D721Med (cell line): ENCODE measurements at regions not wholly inside any gene's neighbourhood (a gene's known extent, or its start where the extent isn't known, plus 50 kb on each side); places are given as distances from the start of the nearest gene placed in this dataset.

Experiments used
- DNase-seq: peaks from one replicate; pipeline ENCODE4 v3.0.0; 2011; ENCODE audit warnings: low spot score; ENCODE audit not compliant: insufficient read length
- FAIRE-seq: peaks from 2 replicates; lab custom pipeline; 2011; peaks lifted over from hg19 to GRCh38; lab: Jason Lieb, UNC
- CTCF ChIP-seq: IDR thresholded peaks from 2 replicates; pipeline ENCODE4 v1.5.1; 2012; ENCODE audit warnings: mild to moderate bottlenecking, control low read depth; ENCODE audit not compliant: insufficient read depth; ENCODE audit errors: missing control alignments

DNA sequence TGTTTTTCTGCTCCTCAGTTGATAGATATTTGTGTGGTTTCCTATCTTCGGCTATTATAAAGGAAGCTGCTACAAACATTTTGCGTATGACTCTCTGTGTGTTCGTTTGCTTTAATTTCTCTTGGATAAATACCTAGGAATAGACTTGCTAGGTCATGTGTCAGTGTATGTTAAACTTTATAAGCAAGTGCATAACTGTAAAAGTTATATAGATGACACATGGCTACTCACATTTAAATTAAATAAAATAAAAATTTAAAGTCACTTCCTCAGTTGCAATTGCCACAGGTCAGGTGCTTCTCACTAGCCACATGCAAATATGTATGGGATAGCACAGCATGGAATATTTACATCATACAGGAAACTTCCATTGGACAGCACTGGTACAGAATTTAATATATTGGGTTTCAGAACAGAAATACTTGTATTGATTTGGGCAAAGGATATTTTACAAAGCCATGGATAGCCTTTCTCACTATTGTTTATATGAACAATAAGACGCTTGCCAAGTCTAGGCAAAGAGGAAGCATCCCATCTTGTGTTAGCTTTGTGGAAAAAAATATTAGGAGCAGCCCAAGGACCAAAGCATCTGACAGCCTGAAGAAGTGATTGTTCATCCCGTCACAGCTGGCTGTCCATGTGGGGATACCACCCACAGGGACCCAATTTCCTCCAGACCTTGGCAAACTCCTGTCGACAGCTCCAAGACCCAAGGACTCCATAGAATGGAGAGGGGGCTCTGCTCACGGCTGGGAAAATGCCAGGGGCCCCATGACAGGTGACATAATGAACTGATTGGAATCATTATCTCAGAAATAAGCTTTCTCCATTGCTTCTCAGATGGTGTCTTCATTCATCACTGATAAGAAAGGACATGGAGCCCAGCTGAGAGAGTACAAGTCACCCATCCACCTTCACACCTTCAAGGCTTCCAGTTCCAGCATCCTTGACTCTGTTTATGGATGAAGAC lies 196.7 kb downstream of the SH3BP4 start:
- no peak for FAIRE-seq
- TF ChIP-seq CTCF = no peak
- no peak for DNase-seq

DNA sequence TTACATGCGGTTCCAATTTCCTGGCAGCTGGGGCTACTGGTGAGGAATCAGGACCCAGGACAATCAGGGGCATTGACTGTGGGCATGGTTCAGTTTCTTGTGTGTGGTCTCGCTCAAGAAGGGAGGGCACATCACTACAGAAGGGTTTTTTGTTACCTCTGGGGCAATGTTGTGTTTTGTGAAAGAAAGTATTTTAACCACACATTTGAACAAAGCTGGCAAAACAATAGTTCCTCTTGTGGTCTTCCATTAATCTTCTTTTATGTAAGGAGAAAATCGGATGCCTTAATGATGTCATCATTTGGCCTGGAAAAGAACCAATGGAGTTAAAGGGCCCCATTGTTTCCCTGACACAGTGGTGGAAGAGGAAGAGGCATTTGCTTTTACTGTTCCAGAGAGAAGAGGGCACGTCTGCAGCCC lies 197.4 kb downstream of the SH3BP4 start:
- DNase-seq (no peak), FAIRE-seq (no peak)
- TF ChIP-seq CTCF = no peak

DNA sequence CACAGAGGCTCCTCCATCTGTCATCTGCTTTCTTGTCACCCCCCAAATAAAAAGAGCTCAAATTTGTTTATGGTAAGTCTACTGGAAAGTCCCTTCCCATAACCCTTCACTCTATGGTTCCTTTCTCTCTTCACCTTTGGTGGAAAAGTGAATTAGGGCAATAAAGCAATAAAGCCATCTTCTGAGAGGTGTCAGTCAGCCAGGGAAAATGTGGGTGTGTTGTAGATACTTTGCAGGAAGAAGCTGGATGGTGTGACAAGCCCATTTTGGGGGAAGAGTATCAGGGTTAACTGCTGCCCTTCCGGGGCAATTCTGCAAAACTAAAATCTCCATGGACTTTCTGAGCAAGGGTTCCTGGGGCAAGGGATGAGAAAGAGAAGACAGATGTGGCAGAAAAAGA lies 197.9 kb downstream of the SH3BP4 start:
- no peak for DNase-seq
- no peak for FAIRE-seq
- TF ChIP-seq CTCF = no peak

DNA sequence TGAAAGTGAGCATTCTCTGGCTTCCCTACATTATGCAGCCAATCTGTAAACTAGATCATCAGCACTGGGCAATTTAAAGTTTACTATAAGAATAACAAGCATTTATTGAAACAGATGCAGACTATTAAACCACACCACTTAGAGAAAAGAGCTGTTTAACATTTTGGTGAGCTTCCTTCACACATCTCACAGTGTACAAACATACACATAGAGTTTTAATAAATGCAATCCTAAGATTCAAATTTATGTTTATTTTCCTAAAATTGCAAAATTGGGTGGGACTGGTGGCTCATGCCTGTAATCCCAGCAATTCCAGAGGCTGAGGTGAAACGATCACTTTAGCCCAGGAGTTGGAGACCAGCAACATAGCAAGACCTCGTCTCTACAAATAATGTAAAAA lies 199.3 kb downstream of the SH3BP4 start:
- FAIRE-seq = no peak
- no peak for DNase-seq
- no peak for TF ChIP-seq CTCF

DNA sequence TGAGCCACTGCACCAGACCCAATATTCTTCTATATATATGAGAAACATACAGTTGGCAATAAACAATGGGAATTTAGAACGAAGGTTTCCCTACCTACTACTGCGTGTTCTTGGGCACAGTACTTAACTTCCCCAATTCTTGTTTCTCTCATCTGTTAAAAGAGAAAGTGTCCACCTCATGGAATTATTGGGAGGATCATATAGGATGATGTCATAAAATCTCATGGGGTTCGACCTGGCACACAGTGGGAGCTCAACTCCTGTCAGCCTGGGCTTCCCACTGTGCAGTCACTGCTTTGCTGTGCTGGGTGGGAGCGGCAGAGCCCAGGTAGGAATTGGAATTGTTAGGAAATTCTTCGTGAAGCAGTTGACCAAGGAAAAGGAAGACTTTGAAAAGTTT lies 203.3 kb downstream of the SH3BP4 start:
- DNase-seq (no peak), FAIRE-seq (no peak)
- no peak for TF ChIP-seq CTCF

DNA sequence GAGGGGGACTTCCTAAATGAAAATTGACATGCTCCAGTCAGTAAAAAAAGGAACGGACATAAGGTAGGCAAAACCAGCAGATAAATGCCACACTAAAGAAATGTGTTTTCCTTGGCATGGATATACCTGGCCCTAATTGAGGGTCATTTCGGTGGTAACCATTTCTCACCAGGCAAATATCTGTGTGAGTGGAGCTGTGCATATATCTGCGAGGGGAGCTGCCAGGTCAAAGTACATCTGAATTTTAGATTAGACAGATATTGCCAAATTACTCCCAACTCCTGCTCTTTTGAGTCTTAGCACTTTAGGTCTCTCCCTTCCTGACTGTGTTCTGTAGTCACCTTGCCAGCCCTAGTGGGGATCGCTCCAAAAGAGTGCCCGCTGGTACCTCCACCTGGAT lies 204.2 kb downstream of the SH3BP4 start:
- FAIRE-seq = no peak
- no peak for DNase-seq
- TF ChIP-seq CTCF = no peak
